HL-60 (cell line): ENCODE measurements at regions not wholly inside any gene's neighbourhood (a gene's known extent, or its start where the extent isn't known, plus 50 kb on each side); places are given as distances from the start of the nearest gene placed in this dataset.

Experiments used
- DNase-seq, 2 experiments: peaks; one replicate each; pipeline ENCODE4 v3.0.0-alpha.2; 2010 to 2020; ENCODE audit warnings: low read depth in 1 of 2, low spot score in 1 of 2
- H3K27ac ChIP-seq: fragments of 250-450 bp; sonication (Bioruptor Pico); replicated peaks from 2 replicates; pipeline ENCODE4 v1.5.1; 2020; ENCODE audit warnings: mild to moderate bottlenecking, moderate library complexity
- H3K27me3 ChIP-seq: fragments of 250-450 bp; sonication (Bioruptor Pico); 2 replicates; pipeline ENCODE4 v1.5.1; 2021; ENCODE audit warnings: mild to moderate bottlenecking, moderate library complexity; ENCODE audit not compliant: insufficient read depth, poor library complexity, severe bottlenecking
- H3K4me3 ChIP-seq: replicated peaks from 2 replicates; pipeline ENCODE4 v1.5.1; 2011; ENCODE audit warnings: mild to moderate bottlenecking, control low read depth, low read length; ENCODE audit not compliant: insufficient read depth
- GABPA ChIP-seq: IDR thresholded peaks from 2 replicates; pipeline ENCODE4 v1.6.1; 2012; ENCODE audit warnings: low read depth
- POLR2AphosphoS5 ChIP-seq: IDR thresholded peaks from 2 replicates; pipeline ENCODE4 v1.6.1; 2012; ENCODE audit warnings: low read depth
- REST ChIP-seq: IDR thresholded peaks from 2 replicates; pipeline ENCODE4 v1.6.1; 2012; ENCODE audit warnings: low read depth; ENCODE audit not compliant: insufficient replicate concordance
- SPI1 ChIP-seq: IDR thresholded peaks from 2 replicates; pipeline ENCODE4 v1.6.1; 2012; ENCODE audit warnings: low read depth, mild to moderate bottlenecking, borderline replicate concordance
- TF ChIP-seq, protein P1 (sequence below): IDR thresholded peaks from one replicate; pipeline ENCODE4 v1.5.1; 2011; ENCODE audit warnings: low read length, control low read depth, inconsistent platforms; ENCODE audit not compliant: insufficient read depth

DNA sequence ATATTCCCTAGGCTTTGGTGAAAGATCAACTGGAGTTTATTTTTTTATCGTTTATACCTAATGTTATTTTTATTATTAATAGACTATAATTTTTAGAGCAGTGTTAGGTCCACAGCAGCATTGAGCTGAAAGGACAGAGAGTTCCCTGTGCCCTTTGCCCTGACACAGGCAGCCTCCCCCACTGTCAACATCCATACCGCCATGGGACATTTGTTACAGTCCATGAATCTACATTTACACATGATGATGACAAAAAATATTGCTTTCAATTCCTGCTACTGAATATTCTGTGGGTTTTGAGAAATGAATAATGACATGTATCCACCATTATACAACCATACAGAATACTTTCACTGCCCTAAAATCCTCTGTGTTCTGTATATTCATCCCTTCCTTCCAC is 1297.5 kb upstream of the SORCS1 start:
- no peak overlapping the region for H3K27ac ChIP-seq
- TF ChIP-seq POLR2AphosphoS5 (no peak), REST (no peak), SPI1 (no peak), GABPA (no peak)
- TF ChIP-seq, protein P1, sequence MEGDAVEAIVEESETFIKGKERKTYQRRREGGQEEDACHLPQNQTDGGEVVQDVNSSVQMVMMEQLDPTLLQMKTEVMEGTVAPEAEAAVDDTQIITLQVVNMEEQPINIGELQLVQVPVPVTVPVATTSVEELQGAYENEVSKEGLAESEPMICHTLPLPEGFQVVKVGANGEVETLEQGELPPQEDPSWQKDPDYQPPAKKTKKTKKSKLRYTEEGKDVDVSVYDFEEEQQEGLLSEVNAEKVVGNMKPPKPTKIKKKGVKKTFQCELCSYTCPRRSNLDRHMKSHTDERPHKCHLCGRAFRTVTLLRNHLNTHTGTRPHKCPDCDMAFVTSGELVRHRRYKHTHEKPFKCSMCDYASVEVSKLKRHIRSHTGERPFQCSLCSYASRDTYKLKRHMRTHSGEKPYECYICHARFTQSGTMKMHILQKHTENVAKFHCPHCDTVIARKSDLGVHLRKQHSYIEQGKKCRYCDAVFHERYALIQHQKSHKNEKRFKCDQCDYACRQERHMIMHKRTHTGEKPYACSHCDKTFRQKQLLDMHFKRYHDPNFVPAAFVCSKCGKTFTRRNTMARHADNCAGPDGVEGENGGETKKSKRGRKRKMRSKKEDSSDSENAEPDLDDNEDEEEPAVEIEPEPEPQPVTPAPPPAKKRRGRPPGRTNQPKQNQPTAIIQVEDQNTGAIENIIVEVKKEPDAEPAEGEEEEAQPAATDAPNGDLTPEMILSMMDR, result no peak
- no peak for DNase-seq
- no peak overlapping the region for H3K4me3 ChIP-seq
- H3K27me3 ChIP-seq, result peaks cover 6% of the 10 kb centered on the region

DNA sequence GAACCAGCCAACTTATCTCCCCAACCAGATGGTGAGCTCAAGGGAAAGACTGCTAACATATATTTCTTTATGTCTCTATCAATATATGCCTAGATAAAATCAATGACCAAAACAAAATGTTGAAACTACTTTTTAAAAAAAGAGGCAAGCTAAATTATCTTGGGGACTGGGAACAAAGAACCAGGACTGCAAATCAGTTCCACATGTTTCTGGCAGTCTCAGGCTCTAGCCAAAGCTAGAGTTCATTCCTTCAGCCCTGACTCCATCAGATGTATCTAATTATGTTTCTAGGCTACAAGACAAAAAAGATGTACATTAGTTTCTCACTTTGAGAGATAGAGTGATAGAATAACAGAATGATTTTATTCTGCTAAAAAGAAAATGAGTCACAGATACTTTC is 1290.3 kb upstream of the SORCS1 start:
- TF ChIP-seq GABPA, result no peak
- no peak for TF ChIP-seq REST
- TF ChIP-seq POLR2AphosphoS5, result no peak
- TF ChIP-seq, protein P1, result no peak
- DNase-seq, result no peak
- H3K27ac ChIP-seq, result no peak overlapping the region
- no peaks in the 10 kb centered on the region for H3K27me3 ChIP-seq
- H3K4me3 ChIP-seq, result no peak overlapping the region

DNA sequence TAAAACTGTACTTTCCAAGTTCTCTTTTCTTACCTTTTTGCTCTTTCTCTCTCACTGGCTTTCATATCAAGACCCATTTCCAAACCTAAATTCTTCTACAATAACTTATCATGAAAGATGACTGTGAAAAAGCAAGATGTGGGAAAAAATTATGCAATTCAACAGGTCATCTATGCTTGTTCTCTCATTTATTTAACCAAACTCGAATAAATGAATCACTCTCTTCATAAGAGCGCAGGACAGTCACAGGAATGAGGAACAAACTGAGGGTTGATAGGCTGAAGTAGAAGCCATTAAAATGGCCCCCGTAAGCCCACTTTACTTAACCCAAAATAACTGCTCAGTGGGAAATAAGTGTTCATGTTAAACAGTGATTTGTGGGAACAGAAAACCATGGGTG is 1289.7 kb upstream of the SORCS1 start:
- Histone ChIP-seq H3K27ac (no peak overlapping the region), H3K27me3 (no peaks in the 10 kb centered on the region), H3K4me3 (no peak overlapping the region)
- no peak for DNase-seq
- TF ChIP-seq, protein P1, result no peak
- no peak for TF ChIP-seq REST
